HG03469 (cell line): ENCODE measurements at regions not wholly inside any gene's neighbourhood (a gene's known extent, or its start where the extent isn't known, plus 50 kb on each side); places are given as distances from the start of the nearest gene placed in this dataset.
"Not testable (repeated sequence)": the region's sequence is repeated elsewhere in the genome, so short reads cannot be mapped to it uniquely, and the experiment has no call there.

Source experiments
- ATAC-seq: cut with Tn5 transposase; IDR thresholded peaks from one replicate; pipeline ENCODE4 v1.9.1; 2021; ENCODE audit warnings: mild to moderate bottlenecking, moderate library complexity, moderate number of reproducible peaks; ENCODE audit not compliant: unreplicated experiment

DNA sequence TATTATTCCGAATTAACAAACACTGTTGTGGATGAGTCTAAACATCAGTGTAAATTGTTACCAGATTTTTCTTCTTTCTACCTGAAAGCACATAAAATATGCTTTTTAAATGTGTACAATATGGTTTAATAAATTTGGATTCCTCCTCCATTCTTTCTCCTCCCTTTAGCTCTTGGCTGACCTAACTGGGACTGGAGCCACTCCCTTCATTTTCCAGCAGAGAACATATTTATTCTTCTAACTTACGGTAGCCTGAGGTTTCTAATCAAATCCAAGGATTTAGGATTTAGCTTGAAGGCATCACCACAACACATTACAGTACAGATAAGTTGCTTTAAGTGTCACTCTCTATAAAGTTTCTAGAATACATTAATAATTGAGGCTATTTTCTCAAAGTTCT, 88.2 kb upstream of the SEMA3C start:
- ATAC-seq: no peak

DNA sequence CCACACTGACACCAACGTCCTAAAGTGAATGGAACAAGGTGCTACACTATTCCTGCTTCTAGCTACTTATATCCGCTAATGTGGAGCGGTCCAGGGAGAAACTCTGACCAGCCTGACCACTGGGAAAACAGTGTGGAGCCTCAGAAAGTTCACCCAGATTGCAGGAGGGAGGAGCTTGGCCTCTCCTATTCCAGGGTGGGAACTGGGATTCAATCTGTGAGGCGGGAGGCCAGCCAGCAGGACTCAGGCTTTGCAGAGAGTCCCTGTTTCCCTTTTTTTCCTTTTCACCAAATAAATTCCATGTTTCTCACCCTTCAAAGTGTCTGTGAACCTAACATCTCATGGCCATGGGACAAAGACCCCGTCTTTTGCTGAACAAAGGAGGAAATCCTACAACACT, 86.4 kb upstream of the SEMA3C start:
- ATAC-seq: no peak

DNA sequence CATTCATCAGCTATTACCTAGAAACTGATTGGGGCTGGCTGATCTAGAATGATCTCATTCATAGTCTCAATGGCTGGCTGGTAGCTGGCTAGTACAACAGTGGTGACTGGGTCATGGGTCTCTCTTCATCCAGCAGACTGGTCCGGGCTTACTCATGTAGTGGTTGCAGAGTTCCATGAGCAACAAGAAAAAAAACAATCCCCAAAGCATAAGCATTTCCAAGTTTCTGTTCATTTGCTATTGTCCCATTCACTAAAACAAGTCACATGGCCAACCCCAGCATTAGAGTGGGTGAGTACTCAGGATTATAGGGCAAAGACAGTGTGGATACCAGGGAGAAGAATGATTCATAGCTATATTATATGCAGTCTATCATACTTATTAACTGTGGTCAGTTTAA, 85.2 kb upstream of the SEMA3C start:
- no peak for ATAC-seq

DNA sequence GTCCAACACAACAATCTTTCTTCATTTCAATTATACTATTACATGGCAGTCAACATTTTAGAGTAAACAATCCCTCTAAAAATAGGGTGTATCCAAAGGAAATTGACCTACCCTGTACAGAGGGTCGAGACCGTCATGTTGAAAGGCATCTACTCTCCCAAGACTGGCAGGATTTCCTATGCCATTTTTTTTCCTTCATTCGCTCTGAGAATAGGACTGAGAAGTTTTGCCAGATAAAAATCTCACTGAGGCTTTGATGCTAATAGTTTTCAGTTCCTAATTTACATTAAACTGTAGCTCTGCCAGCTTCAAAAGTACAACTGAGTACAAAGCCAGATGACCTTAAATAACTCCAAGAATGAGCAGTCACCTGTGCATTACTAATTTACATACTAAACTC, 84.5 kb upstream of the SEMA3C start:
- no peak for ATAC-seq

DNA sequence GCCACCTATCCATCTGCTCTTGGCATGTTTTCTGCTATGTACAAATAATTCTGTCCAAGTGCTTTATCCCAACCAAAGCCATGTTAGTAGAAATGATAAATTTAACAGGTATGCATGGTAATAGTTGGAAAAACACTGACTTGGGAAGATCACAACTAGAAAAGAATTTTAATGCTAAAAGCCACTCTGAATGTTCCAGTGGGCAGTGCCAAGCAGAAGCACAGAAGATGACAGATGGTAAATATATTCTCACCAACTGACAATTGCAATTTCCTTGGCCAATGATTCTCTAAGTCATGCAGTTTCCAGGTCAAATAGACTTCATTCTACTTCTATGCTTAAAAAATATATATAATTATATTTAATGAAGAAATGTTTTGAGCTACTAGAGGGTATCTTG, 83.6 kb upstream of the SEMA3C start:
- no peak for ATAC-seq

DNA sequence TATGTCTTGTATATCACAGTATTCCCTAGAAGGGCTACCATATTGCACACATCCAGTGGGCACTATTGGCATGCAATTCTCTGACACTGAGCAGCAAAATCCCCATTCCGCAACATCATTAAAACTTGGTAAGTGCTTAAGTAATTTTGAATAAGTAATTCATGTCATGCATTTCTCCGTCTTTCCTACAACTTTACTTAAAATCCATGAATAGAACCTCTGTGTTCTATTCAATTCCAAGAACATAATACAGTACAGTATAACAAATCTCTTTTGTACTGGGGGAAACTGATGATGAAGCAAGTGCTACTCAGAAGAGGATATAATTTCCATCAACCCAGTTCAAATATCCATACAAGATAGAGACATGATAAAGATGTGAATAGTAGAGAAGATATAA, 80.9 kb upstream of the SEMA3C start:
- no peak for ATAC-seq

DNA sequence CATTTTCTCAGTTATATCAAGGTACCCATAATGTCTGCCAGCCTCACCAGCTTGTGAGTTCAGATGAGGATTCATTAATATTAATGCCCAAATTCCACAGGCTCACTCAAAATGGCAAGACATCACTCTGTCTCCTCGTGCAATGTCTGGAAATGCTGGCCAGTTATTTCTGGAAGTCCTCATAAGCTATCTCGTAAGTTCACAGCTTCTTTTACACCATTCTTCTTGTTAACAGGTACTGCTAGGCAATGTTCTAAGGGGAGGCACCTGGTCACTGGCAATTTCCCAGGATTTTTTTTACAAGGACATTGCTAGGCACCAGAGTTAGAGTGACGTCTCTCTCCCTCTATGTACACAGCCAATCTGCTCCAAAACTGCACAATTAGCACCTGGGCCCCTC, 80.2 kb upstream of the SEMA3C start:
- no peak for ATAC-seq

DNA sequence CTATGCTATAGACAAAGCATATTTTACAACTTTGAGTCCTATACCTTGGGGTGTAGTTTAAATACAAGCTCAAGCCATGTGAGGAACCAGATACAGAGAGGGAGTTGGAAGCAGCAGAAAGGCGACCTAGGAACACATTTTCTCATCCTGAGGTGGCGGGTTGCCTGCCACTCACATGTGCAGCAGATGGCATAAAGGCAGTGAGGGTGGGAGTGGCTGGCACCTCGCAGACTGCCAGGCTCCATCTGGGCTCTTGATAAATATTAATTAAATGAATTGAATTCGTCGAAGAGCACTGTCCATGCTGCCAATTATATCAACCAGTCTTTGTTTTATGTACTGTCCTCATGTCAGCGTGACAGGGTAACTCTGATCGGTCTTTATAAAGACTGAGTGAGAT, 79.0 kb upstream of the SEMA3C start:
- ATAC-seq: no peak

DNA sequence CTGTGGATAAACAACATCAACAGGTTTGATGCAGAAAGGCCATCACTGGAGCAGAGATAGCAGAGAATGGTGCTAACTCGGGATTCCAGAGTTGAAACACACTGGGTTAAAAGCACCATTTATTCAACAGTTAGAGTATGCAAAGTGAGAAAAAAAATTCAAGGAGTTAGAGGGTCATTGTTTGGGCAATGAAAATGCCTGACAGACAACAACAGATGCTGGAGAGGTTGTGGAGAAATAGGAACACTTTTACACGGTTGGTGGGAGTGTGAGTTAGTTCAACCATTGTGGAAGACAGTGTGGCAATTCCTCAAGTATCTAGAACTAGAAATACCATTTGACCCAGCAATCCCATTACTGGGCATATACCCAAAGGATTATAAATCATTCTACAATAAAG, 77.4 kb upstream of the SEMA3C start:
- ATAC-seq: not testable (repeated sequence)

DNA sequence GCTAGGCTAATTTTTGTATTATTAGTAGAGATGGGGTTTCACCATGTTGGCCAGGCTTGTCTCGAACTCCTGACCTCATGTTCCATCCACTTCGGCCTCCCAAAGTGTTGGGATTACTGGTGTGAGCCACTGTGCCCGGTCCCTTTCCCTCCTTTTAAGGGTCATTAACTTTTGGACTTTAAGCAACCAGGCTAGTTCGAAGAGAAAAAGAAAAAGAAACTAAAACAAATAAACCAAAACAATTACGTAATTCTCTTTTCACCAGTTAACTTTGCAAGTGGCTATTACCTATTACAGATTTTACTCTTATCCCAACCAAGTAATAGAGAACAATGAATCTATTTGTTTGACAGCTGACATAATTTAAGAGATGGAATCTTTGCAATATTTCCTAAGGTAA, 72.8 kb upstream of the SEMA3C start:
- no peak for ATAC-seq

DNA sequence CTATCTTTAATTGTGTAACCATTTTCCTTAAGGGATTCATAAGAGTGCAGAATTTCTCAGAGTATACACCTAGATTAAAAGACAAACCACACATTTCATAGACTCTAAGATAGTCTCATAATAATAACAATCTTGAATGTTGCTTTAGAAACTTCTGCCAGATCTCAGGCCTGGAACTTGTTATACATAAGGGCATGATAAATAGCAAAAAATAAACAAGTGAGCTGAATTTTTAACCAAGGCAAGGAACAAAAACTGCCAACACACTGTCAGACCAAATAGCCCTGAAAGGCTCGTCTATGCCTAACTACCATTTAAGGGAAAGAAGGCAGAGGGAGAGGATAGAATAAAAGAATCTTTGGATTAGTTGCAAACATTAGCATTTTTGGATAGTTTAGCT, 65.8 kb upstream of the SEMA3C start:
- ATAC-seq: no peak

DNA sequence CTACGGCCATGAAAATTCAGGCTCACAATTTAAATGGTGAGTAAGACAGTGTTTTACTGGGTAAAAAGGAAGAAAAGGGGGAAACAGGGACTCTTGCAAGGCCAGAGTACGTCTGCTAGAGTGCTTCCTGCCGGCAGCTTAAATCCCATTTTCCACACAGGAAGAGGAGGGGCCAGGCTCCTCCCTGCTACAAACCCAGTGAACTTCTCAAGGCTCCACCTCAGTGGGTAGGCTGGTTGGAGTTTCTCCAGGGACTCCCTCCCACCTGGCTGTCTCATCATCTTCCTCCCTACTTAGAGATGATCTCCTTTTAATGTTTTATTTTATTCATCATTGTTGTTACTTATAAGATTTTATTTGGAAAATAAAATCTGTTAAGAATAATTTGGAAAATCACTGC, 62.6 kb upstream of the SEMA3C start:
- no peak for ATAC-seq

DNA sequence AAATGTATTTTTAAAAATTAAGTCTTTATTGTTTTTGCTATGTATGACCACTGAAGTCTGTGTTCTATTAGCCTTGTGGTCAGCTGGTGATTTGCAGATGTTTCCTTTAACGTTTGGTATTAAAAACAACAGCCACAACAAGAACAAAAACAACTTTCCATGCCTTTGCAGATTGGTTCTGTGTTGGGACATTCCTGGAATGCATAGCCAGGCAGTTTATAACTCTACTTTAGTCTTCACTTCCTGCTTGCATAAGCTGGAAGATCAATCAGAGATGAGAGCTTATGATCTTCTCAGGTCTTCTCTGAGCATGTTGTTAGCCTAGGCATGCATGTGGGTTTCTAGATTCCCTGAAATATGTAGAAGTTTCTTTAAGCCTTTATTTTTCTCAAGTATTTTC, 58.9 kb upstream of the SEMA3C start:
- no peak for ATAC-seq

DNA sequence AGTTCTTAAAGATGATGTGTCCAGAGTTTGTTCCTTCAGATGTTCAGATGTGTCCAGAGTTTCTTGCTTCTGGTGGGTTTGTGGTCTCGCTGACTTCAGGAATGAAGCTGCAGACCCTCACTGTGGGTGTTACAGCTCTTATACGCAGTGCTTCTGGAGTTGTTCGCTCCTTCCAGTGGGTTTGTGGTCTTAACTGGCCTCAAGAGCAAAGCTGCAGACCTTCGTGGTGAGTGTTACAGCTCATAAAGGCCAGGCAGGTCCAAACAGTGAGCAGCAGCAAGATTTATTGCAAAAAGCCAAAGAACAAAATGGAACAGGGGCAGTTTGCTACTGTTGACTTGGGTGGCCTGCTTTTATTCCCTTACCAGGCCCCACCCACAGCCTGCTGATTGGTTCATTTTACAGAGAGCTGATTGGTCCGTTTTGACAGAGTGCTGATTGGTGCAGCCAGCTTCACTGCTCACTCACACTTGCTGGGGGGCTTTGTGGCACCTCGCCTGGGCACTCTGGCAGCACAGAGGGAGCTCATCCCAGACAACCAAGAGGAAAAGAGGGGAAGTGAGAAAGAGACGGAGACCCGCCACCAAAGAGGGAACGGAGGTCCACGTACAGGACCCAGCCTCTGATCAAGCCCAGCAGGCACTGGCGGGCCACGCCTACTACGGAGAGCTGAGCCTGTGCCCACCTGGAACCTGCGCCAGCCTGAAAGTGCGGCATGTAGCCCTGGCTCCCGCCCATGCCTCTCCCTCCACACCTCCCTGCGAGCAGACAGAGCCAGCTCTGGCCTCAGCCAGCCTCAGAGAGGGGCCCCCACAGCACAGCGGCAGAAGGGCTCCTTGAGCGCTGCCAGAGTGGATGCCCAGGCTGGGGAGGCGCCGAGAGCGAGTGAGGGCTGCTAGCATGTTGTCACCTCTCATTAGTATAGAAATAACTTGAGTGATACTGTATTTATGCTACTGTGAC, 55.8 kb upstream of the SEMA3C start:
- ATAC-seq: no peak

DNA sequence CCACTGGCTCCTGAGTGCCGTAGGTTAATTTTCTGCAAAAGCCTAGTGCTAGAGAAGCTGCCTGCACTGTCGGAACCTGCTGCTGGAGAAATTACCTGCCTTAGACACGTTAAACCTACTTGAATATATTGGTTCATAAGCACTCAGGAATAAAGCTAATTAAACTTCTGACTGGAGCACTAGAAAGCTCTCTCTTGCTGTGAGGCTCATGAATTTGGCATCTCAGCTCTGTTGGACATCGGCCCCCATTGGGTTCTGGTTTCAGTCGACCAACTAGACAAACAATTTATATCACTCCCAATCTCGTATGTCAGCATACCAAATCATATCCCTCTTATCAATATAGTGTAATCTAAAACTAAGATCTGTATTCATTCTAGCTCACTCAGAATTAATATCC, 52.4 kb upstream of the SEMA3C start:
- no peak for ATAC-seq
